Iris pigment epithelial cell (primary cell): ENCODE measurements at regions not wholly inside any gene's neighbourhood (a gene's known extent, or its start where the extent isn't known, plus 50 kb on each side); places are given as distances from the start of the nearest gene placed in this dataset.
"Not testable (repeated sequence)": the region's sequence is repeated elsewhere in the genome, so short reads cannot be mapped to it uniquely, and the experiment has no call there.

ENCODE experiments used
- DNase-seq: peaks from one replicate; pipeline ENCODE4 v3.0.0-alpha.2; 2011; ENCODE audit warnings: low read depth

DNA sequence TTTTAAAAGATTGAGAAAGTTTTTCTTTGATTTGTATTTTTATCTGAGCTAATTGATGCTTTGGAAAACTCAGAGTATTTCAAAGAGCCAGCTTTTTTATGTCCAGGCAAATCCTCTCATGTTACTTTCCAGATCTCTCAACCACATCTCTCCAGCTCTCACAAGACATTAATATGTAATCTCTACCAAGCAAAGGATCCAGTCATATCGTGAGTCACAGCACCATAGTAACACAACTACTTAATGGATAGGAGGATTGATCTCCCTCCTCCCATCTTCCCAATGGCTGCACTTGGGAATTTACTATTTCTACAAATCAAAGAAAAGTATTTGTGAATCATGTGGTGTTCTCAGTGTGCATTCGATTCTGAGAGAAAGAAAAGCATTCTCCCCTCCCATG is 63.3 kb downstream of the POU4F1 start:
- no peak for DNase-seq

DNA sequence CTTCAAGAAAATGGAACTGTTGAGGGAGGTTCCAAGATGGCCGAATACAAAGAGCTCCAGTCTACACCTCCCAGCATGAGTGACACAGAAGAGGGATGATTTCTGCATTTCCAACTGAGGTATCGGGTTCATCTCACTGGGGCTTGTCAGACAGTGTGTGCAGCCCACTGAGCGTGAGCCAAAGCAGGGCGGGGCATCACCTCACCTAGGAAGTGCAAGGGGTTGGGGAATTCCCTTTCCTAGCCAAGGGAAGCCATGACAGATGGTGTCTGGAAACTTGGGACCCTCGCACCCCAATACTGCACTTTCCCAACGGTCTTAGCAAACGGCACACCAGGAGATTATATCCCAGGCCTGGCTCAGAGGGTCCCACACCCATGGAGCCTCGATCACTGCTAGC is 77.3 kb downstream of the POU4F1 start:
- DNase-seq, result not testable (repeated sequence)

- no peak for DNase-seq
These were observed 78.4 kb downstream of the POU4F1 start for GRCh38 chr13:78524936-78525335.

GRCh38 chr13:78521091-78521490 is 82.3 kb downstream of the POU4F1 start:
- DNase-seq, result no peak

DNA sequence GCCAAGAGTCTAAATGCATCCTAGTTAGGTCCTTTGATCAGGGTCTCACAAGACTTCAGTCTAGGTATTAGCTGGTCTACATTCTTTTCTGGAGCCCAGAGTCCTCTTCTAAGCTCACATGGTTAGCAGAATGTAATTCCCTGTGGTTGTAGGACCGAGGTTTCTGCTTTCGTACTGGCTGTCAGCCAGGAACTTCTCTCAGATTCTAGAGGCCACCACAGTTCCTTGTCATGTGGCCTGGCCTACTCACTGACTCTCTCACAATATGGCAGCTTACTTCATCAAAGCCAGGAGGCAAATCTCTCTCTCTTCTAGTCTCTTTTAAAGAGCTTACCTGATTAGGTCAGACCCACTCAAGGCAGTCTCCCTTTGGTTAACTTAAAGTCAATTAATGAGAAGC is 82.9 kb downstream of the POU4F1 start:
- DNase-seq, result no peak

GRCh38 chr13:78518482-78518881 is 84.9 kb downstream of the POU4F1 start:
- DNase-seq, result not testable (repeated sequence)

GRCh38 chr13:78499802-78500201 is 103.5 kb downstream of the POU4F1 start:
- no peak for DNase-seq

DNA sequence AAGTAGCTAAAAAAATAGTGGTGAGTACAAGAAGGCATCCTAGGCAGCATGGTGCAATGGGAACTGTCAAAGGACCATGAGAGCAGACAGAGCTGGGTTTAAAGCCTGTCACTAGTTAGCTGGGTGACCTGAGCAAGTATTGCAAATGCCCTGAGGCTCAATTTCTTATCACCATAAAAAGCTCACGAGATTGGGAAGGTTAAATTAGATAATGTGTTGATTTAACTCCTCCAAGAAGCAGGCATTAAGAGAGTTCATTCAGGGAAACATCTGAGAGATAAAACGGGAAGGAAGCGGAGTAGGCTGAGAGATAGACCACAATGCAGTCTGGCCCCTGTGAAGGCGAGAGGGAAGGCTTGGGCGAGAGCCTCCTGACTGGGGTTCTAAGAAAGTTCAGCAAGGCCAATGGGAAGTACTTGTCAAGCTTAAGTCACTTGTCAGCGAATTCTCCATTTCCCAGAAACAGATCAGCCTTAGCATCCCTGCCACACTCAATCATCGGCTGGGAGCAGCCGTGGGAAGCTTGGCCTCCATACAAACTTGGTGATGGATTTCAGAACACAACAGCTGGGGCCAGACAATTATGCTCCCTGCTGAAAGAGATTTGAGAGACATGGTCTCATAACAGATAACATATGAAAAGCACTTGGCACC is 105.5 kb downstream of the POU4F1 start:
- no peak for DNase-seq

DNA sequence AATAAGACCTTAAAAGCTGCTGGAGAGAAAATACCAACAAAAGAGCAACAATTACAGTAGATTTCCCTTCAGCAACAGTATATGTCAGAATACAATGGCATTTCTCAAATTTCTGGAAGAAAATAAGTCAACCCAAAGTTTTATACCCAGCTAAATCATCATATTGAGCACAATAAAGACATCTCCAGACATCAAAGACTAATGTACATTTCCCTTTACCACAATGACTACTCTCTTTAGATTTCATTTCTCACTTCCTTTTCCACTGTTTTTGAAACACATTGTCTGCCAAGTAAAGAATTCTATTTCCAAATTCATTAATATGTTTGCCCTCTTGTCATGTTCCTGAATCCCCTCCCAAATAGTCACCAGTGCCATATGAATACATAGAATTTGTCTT is 111.4 kb downstream of the POU4F1 start:
- no peak for DNase-seq

- DNase-seq, result not testable (repeated sequence)
These were observed 113.1 kb downstream of the POU4F1 start for GRCh38 chr13:78490225-78490624.

DNA sequence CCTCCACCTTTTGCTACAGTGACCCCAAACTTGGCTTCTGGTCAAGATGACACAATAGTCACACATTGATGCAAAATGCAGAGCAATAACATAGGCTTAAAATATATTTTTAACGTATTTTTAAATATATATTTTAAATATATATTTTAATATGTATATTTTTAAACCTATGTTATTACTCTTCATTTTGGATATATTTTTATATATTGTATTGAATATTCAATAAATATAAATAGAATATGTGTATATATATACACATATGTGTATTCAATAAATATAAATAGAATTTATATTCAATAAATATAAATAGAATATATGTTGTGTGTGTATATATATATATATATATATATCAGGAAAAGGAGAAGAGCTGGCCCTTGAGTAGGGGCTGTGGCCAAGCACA is 115.6 kb downstream of the POU4F1 start:
- DNase-seq, result no peak

DNA sequence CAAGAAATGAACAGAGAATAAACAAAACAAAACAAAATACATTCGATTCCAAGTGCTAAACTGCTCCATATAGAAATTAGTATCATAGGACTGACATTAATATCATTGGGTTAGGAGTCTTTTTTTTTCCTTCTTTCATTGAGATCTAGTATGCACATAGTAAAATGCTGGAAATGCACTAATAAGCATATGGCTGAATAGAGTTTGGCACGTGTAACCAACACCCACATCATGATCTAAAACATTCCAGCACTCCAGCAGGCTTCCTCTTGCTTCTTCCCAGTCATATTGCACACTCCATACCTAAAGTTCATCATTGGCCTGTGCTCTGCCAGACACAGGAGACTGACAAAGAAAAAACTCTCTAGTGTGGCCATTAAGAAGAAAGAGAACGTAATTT is 117.5 kb downstream of the POU4F1 start:
- no peak for DNase-seq

DNA sequence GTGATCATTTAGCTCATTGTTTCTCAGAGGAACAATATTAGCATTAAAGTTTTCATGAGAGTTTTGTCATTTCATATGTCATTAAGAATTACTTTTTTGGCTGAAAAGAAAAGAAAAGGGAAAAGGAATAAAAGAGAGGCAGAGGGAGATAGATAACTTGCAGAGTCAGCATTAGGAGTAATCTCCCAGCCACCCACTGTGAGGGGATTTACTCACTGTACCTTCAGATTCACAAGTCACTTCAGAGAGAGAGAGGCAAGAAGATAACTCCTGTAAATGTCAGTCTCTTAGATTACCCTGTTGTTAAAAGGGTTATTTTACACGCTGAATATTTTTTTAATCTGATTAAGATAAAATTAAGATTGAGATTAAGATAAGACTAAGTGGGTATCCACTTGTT is 125.2 kb downstream of the POU4F1 start:
- no peak for DNase-seq

- no peak for DNase-seq
These were observed 126.4 kb downstream of the POU4F1 start for GRCh38 chr13:78476910-78477309.

DNA sequence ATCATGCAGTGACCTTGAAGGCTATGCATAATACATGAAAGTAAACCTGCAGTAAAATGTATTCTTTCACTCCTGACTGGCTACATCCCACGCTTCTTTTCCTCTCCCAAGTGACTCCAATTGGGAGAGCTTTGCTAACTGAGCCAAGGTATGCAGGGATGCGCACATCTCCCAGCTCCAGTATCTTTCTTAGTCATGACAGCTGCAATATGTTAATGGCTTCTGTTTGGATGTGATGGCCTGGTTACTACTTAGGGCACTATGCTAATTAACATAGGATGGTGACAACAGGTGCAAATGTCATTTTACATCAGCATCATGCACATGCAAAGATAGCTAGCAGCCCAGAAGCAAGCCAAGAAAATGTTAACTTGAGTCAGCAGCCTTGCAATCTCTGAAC is 134.7 kb downstream of the POU4F1 start:
- DNase-seq, result no peak

DNA sequence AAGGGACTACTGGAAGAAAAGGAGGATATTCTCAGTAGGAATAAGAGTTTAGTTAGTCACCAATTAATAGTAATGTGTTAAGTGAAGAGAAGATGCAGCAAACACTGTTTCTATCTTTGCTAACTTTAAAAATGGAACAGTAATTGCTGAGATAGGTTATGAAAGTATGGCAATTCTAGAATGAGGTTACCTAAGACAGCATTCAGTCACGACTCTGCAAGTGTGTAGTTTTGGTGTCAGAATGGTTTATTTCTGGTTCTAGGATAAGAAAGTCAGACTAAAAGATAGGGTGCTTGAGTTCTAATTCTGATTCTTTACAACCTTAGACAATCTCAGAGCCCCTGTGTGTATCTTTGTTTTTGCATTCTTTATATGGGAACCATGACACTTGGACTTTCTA is 138.1 kb downstream of the POU4F1 start:
- no peak for DNase-seq

GRCh38 chr13:78460176-78460575 is 143.2 kb downstream of the POU4F1 start:
- no peak for DNase-seq

GRCh38 chr13:78443839-78444238 is 159.5 kb downstream of the POU4F1 start:
- no peak for DNase-seq

GRCh38 chr13:78437781-78438180 is 165.6 kb downstream of the POU4F1 start:
- no peak for DNase-seq

DNA sequence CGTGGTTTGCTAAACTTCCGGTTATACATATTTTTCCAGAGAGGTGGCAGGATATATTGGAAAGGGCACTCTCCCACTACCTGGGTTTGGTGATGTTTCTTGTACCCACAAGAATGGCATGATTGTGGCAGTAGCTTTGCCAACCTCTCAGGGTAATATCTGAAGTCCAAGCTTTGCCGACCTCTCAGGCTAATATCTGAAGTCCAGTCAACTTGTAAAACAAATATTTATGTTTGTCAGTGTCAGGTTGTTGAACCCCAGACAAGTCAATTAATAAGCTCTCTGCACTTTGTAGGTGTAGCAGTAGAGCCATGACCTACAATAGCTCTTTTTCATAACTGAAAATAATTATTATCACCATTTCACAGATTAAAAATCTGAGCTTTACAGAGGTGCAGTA is 167.0 kb downstream of the POU4F1 start:
- no peak for DNase-seq

GRCh38 chr13:78431328-78431727 is 172.0 kb downstream of the POU4F1 start:
- no peak for DNase-seq

DNA sequence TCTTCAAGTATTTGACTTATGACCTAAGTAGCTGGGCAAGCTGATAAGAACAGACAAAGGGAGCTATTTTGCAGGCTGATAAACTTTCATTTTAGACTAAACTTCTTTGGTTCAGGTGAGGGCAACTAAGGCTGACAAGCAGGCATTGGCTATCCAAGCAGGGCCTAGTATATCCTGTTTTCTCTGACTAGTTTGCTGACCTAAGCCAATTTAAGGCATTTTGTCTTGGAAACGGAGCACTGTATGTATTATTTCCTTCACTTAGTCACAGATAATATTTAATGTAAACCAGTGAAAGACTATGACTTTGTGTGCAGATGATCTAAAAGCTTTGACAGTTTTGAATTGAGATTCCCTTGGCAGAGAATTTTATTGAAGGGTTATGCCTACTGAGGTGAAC is 172.5 kb downstream of the POU4F1 start:
- no peak for DNase-seq

- no peak for DNase-seq
These were observed 173.1 kb downstream of the POU4F1 start for GRCh38 chr13:78430166-78430791.

DNA sequence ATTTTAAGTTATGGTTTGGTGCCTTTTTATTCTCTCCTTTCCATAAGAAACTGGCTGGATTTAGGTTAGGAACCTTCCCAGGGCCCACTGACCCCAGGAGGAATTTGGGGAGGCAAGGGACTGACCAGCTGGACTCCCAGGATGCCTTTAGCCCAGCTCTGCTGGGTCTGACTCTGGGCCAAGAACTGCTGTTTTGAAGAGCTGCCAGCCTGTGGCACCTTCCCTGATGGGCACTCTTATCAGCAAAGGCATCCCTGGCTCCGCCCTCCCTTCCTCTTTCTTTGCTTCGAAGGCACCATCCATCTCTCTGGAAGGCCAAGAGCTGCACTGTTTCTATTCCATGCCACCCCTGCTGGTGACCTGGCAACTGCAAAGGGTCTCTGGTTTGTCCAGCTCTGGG is 174.7 kb downstream of the POU4F1 start:
- DNase-seq, result no peak
